Spleen (tissue), 7 donors: ENCODE measurements at regions not wholly inside any gene's neighbourhood (a gene's known extent, or its start where the extent isn't known, plus 50 kb on each side); places are given as distances from the start of the nearest gene placed in this dataset.
"Not testable (repeated sequence)": the region's sequence is repeated elsewhere in the genome, so short reads cannot be mapped to it uniquely, and the experiment has no call there.

Experiments
- CTCF ChIP-seq, 11 experiments: fragments of 200-600 bp in 7 of 11; fragments of 450-650 bp in 4 of 11; sonication (generic) in 4 of 11; IDR thresholded peaks in 8 of 11; conservative IDR thresholded peaks in 3 of 11; 1 replicate in 7 of 11; 2 replicates in 4 of 11; pipeline versions ENCODE4 v1.4.0 to v1.8.0; 2016 to 2021; ENCODE audit warnings: antibody characterized with exemption in 11 of 11, inconsistent platforms in 4 of 11, mild to moderate bottlenecking in 1 of 11
- POLR2A ChIP-seq, 3 donors: fragments of 450-650 bp; IDR thresholded peaks; one replicate each; pipeline ENCODE4 v1.5.1; 2017; ENCODE audit warnings: antibody characterized with exemption in 3 of 3, mild to moderate bottlenecking in 1 of 3
- donor health status: DM: no; HTN: no; CAD: no; lungs with moderate emphysema.
- donor health status: DM: no; HTN: no; CAD: no.
- donor health status: DM: no; HTN: no; CAD: no.

- not testable (repeated sequence) for TF ChIP-seq CTCF (IDR thresholded peaks at IDR 0.05 in 8 of 11, conservative IDR thresholded peaks at IDR 0.05 in 3 of 11); POLR2A (IDR thresholded peaks at IDR 0.05)
Observed at GRCh38 chr15:84153655-84154140, 81.9 kb upstream of the GOLGA6L4 start.
